GM19463 (cell line): ENCODE measurements at regions not wholly inside any gene's neighbourhood (a gene's known extent, or its start where the extent isn't known, plus 50 kb on each side); places are given as distances from the start of the nearest gene placed in this dataset.

Experiments used
- ATAC-seq: cut with Tn5 transposase; IDR thresholded peaks from one replicate; pipeline ENCODE4 v1.9.1; 2021; ENCODE audit warnings: mild to moderate bottlenecking, moderate library complexity; ENCODE audit not compliant: unreplicated experiment

- ATAC-seq = no peak
These were observed 667.7 kb downstream of the DIAPH3 start for GRCh38 chr13:59495936-59496512.

DNA sequence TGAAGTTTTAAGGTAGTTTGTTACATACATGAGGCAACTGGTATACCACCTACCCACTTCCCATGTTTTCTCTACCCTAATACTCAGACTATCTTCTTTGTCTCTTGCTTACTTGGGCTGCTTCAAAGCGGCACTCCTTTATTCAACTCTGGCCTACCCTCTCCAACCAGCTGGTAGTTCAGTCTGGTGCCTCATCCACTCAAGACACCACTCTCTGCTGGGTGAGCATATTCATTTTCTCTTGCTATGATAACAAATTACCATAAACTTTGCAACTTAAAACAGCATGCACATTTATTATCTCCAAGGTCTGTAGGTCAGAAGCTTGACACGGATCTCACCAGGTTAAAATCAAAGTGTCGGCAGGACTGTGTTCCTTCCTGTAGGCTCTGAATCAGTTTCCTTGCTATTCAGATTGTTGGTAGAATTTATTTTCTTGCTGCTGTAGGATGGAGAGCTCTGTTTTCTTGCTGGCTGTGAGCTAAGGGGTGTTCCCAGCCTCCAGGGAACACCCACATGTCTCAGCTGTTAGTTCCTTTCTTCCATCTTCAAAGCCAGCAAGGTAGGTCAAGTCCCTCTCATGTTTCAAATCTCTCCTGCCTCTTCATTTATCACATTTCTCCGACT lies 666.0 kb downstream of the DIAPH3 start:
- no peak for ATAC-seq

DNA sequence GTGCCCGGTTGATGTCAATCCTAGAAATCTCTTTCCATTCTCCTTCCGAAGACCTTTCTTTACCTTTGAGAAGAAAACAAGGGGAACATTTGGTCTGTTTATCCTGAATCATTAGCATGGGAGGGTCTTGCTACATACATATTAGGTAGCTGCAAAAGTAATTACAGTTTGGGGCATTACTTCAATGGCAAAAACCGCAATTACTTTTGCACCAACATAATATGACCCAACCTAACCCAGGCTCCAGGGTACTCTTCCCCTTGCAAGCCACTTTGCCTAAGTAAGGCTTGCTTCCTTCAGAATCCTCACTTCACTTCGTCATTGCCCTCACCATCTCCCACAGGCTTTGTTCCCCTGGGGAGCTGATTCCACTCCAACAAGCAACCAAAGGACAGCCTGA lies 662.7 kb downstream of the DIAPH3 start:
- no peak for ATAC-seq

GRCh38 chr13:59504407-59504806 lies 659.3 kb downstream of the DIAPH3 start:
- no peak for ATAC-seq

- ATAC-seq = no peak
These were observed 653.3 kb downstream of the DIAPH3 start for GRCh38 chr13:59510386-59510785.

DNA sequence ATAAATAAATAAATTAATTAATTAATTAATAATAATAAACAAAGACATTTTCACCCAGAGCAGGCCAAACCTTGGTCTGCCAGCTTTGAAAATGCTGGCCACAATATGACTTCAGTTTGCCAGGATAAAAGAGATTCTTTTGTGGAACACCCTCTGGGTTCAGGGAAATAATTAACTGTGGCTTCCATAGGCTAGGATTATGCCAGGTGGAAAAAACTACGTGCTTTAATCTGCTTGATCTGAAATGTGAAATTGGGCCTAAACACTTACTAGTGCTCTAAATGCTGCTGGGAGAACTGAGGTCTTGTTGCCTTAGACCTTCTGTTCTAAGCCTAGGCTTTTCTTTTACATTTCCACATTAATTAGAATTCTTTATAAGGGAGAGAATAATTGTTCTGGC lies 650.0 kb downstream of the DIAPH3 start:
- no peak for ATAC-seq

DNA sequence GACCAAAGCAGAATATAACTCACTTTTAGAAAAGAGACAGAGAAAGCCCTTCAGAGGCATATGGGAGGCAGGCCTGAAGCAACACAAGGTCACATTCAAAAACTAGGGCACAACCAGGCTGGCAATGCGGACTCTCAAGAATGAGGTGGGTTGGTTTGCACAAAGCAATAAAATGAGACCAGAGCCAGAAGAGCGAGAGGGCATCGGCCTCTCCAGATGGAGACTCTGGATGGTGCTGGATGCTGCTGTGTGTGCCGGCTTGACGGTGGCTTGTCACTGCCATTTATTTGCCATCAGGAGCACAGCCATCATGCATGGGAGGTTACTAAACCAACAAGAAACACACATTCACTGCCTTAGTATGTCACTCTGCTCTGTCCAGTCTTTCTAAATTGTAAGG lies 649.4 kb downstream of the DIAPH3 start:
- no peak for ATAC-seq

GRCh38 chr13:59519819-59520218 lies 643.9 kb downstream of the DIAPH3 start:
- ATAC-seq = no peak

DNA sequence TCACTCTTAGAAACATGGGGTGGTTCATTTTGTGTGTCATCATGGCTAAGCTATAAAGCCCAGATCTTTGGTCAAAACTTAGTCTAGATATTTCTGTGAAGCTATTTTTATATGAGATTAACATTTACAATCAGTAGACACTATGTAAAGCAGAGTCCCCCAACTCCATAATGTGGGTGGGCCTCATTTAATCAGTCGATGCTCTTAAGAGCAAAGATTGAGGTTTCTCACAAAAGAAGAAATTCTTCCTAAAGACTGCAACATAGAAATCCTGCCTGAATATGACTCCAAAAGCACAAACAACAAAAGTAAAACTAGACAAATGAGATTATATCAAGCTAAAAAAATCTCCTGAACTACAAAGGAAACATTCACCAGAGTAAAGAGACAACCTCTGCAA lies 642.2 kb downstream of the DIAPH3 start:
- no peak for ATAC-seq

DNA sequence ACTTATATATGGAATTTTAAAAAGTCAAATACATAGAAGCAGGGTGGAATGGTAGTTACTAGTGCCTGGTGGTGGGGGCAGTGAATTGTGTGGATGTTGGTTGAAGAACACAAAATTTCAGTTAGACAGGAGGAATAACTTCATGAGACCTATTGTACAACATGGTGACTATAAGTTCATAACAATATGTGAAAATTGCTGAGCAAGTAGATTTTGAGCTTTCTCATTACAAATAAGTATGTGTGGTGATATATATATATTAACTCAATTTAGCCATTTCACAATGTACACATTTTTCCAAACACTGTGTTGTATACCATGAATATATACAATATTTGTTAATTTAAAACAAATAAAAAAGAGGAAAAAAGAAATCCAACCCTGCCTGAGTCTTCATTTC lies 641.1 kb downstream of the DIAPH3 start:
- ATAC-seq = no peak

- ATAC-seq = no peak
These were observed 636.2 kb downstream of the DIAPH3 start for GRCh38 chr13:59527500-59527899.

DNA sequence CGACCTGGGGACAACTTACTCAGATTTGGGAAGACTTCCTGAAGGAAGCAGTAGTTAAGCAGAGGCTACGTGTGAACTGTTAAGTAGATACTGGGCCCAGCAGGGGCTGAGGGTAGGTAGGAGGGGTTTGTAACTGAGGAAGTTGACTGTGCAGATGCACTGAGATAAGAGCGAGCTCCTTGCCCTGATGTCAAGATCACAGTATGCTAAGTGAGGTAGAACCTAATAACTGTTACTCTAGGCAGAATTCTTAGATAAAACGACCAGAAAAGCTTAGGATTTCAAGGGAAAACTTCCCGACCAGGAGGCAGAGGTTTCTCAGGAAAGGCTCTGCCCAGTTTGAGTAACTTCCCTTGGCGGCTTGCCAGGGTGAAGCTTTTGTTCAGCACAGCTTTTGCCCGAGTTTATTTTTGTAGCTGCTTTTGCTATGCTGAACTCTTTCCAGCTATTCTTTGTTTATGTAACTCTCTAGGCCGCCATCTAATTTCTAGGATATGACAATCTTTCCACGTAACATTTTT lies 632.1 kb downstream of the DIAPH3 start:
- ATAC-seq = no peak

DNA sequence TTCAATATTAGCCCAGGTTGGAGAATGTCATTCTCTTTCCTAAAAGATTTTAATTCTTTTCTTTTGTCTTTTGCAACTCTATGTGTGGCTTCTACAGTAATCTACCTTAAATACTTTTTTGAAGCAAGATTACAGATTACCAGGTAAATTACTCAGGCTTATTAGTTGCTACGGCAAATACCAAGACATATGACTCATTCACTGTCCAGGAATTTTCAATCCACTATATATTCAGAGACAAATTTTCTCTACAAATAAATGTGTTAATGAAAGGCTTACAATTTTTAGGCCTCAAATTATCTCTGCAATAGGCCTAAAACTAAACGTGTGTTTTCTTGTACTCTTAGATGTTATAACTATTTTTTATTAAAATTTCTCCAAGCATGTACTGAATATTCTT lies 631.3 kb downstream of the DIAPH3 start:
- no peak for ATAC-seq

- no peak for ATAC-seq
These were observed 629.9 kb downstream of the DIAPH3 start for GRCh38 chr13:59533561-59534555.

- no peak for ATAC-seq
These were observed 628.9 kb downstream of the DIAPH3 start for GRCh38 chr13:59534806-59535205.

DNA sequence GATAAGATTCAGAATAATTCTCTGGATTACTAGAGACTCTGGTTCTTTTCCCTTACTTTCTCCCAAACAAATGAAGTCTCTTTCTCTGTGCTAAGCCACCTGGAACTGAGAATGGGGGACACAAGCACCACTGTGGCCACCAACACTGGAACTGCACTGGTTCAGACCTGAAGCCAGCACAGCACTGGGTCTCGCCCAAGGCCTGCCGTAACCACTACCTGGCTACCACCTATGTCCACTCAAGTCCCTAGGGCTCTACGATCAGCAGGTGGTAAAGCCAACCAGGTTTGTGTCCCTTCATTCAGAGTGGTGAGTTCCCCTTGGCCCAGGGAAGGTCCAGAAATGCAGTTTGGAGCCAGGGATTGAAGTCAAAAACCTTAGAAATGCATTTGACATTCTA lies 626.2 kb downstream of the DIAPH3 start:
- ATAC-seq = no peak

- ATAC-seq = no peak
These were observed 625.2 kb downstream of the DIAPH3 start for GRCh38 chr13:59538512-59538911.

DNA sequence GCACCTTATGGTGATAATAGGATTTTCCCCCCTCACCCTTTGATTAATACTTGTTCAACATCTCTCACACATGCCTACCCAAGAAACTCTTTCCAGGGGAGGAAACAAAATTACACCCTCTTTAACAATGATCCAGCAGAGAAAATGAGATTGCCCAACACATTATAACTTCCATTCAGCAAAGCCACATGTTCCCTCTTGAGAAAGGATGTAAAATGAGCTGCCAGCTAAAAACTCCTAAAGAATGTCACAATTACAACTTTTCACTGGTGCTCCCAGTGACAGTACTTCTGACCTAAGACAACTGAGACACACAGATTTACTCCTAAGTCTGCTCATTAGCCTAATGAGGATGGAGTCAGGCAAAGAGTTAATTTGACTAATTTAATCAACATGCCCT lies 621.4 kb downstream of the DIAPH3 start:
- ATAC-seq = no peak

GRCh38 chr13:59543418-59543817 lies 620.3 kb downstream of the DIAPH3 start:
- no peak for ATAC-seq

- no peak for ATAC-seq
These were observed 618.7 kb downstream of the DIAPH3 start for GRCh38 chr13:59545007-59545406.

GRCh38 chr13:59546178-59546577 lies 617.5 kb downstream of the DIAPH3 start:
- ATAC-seq = no peak

DNA sequence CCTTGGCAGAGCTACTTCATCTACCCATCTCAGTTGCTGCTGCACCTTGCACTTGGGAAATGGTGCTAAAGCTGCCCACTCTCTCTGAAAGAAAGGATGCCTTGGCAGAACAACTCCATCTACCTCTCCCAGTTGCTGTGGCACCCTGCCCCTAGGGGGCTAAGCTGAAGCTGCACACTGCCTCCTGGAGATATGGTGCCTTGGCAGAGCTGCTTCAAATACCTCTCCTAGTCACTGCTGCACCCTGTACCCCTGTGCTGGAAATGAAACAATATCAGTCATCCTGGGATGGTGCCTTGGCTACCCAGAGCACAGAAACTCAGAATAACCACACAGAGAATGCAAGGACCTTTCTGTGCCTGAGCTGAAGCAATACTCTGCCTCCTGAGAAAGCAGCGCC lies 615.8 kb downstream of the DIAPH3 start:
- no peak for ATAC-seq
